ENCODE measurements at regions not wholly inside any gene's neighbourhood (a gene's known extent, or its start where the extent isn't known, plus 50 kb on each side); places are given as distances from the start of the nearest gene placed in this dataset.

DNA sequence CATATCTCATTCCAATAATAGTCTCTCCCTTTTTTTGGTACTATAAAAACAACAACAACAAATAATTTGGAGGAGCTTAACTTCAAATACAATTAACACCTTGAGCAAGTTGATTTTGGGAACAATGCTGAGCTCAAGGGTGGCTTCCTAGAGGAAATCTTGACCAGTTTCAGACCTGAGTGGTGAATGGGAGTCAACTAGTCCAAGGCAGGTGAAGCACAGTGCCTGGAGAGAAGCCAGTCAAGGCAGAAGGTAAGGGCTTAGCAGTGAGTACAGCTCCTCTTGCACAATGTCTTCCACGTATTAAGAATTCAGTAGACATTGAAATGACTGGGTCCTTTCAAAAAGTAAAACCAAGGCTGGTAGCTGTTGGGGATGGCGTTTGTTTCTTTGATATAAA lies 444.8 kb downstream of the ATP23 start:
- peaks cover 8% of the 10 kb centered on the region for H3F3A ChIP-seq (replicated peaks; ENCODE audit: insufficient read depth)
- no peaks in the 10 kb centered on the region for H3K27me3 ChIP-seq (ENCODE audit: insufficient read depth)
- no peak overlapping the region for H3K9ac ChIP-seq
- H3K4me2 ChIP-seq: no peak overlapping the region
- no peak for TF ChIP-seq RAD21 (IDR thresholded peaks at IDR 0.05; ENCODE audit: low read length)
- TF ChIP-seq, protein P1, sequence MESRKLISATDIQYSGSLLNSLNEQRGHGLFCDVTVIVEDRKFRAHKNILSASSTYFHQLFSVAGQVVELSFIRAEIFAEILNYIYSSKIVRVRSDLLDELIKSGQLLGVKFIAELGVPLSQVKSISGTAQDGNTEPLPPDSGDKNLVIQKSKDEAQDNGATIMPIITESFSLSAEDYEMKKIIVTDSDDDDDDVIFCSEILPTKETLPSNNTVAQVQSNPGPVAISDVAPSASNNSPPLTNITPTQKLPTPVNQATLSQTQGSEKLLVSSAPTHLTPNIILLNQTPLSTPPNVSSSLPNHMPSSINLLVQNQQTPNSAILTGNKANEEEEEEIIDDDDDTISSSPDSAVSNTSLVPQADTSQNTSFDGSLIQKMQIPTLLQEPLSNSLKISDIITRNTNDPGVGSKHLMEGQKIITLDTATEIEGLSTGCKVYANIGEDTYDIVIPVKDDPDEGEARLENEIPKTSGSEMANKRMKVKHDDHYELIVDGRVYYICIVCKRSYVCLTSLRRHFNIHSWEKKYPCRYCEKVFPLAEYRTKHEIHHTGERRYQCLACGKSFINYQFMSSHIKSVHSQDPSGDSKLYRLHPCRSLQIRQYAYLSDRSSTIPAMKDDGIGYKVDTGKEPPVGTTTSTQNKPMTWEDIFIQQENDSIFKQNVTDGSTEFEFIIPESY (IDR thresholded peaks at IDR 0.05; ENCODE audit: borderline replicate concordance, low read depth): no peak
- TF ChIP-seq FOXM1 (IDR thresholded peaks at IDR 0.05; ENCODE audit: low read depth): no peak
- no peak for TF ChIP-seq EZH2phosphoT487 (IDR thresholded peaks at IDR 0.05; ENCODE audit: borderline replicate concordance, low read depth)
- TF ChIP-seq, protein P2, sequence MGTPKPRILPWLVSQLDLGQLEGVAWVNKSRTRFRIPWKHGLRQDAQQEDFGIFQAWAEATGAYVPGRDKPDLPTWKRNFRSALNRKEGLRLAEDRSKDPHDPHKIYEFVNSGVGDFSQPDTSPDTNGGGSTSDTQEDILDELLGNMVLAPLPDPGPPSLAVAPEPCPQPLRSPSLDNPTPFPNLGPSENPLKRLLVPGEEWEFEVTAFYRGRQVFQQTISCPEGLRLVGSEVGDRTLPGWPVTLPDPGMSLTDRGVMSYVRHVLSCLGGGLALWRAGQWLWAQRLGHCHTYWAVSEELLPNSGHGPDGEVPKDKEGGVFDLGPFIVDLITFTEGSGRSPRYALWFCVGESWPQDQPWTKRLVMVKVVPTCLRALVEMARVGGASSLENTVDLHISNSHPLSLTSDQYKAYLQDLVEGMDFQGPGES (IDR thresholded peaks at IDR 0.05; ENCODE audit: low read depth, low read length): no peak
- no peak for TF ChIP-seq FOXJ3 (CRISPR knock-in tag; IDR thresholded peaks at IDR 0.05)
- TF ChIP-seq TCF12 (IDR thresholded peaks at IDR 0.05): no peak
- TF ChIP-seq, protein P3, sequence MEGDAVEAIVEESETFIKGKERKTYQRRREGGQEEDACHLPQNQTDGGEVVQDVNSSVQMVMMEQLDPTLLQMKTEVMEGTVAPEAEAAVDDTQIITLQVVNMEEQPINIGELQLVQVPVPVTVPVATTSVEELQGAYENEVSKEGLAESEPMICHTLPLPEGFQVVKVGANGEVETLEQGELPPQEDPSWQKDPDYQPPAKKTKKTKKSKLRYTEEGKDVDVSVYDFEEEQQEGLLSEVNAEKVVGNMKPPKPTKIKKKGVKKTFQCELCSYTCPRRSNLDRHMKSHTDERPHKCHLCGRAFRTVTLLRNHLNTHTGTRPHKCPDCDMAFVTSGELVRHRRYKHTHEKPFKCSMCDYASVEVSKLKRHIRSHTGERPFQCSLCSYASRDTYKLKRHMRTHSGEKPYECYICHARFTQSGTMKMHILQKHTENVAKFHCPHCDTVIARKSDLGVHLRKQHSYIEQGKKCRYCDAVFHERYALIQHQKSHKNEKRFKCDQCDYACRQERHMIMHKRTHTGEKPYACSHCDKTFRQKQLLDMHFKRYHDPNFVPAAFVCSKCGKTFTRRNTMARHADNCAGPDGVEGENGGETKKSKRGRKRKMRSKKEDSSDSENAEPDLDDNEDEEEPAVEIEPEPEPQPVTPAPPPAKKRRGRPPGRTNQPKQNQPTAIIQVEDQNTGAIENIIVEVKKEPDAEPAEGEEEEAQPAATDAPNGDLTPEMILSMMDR (IDR thresholded peaks at IDR 0.05): no peak
- TF ChIP-seq FOSL2 (IDR thresholded peaks at IDR 0.05; ENCODE audit: borderline replicate concordance, low read depth): no peak
- TF ChIP-seq, protein P4, sequence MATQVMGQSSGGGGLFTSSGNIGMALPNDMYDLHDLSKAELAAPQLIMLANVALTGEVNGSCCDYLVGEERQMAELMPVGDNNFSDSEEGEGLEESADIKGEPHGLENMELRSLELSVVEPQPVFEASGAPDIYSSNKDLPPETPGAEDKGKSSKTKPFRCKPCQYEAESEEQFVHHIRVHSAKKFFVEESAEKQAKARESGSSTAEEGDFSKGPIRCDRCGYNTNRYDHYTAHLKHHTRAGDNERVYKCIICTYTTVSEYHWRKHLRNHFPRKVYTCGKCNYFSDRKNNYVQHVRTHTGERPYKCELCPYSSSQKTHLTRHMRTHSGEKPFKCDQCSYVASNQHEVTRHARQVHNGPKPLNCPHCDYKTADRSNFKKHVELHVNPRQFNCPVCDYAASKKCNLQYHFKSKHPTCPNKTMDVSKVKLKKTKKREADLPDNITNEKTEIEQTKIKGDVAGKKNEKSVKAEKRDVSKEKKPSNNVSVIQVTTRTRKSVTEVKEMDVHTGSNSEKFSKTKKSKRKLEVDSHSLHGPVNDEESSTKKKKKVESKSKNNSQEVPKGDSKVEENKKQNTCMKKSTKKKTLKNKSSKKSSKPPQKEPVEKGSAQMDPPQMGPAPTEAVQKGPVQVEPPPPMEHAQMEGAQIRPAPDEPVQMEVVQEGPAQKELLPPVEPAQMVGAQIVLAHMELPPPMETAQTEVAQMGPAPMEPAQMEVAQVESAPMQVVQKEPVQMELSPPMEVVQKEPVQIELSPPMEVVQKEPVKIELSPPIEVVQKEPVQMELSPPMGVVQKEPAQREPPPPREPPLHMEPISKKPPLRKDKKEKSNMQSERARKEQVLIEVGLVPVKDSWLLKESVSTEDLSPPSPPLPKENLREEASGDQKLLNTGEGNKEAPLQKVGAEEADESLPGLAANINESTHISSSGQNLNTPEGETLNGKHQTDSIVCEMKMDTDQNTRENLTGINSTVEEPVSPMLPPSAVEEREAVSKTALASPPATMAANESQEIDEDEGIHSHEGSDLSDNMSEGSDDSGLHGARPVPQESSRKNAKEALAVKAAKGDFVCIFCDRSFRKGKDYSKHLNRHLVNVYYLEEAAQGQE (IDR thresholded peaks at IDR 0.05; ENCODE audit: low read depth, low read length): no peak
- TF ChIP-seq, protein P5, sequence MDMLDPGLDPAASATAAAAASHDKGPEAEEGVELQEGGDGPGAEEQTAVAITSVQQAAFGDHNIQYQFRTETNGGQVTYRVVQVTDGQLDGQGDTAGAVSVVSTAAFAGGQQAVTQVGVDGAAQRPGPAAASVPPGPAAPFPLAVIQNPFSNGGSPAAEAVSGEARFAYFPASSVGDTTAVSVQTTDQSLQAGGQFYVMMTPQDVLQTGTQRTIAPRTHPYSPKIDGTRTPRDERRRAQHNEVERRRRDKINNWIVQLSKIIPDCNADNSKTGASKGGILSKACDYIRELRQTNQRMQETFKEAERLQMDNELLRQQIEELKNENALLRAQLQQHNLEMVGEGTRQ (IDR thresholded peaks at IDR 0.05; ENCODE audit: borderline replicate concordance, low read depth, low read length): no peak
- no peak for TF ChIP-seq CHD2 (IDR thresholded peaks at IDR 0.05; ENCODE audit: low read length, partially characterized antibody)
- TF ChIP-seq, protein P6, sequence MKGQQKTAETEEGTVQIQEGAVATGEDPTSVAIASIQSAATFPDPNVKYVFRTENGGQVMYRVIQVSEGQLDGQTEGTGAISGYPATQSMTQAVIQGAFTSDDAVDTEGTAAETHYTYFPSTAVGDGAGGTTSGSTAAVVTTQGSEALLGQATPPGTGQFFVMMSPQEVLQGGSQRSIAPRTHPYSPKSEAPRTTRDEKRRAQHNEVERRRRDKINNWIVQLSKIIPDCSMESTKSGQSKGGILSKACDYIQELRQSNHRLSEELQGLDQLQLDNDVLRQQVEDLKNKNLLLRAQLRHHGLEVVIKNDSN (IDR thresholded peaks at IDR 0.05; ENCODE audit: borderline replicate concordance, low read depth): no peak
- no peaks in the 10 kb centered on the region for H3K9me2 ChIP-seq
- H3K4me1 ChIP-seq (ENCODE audit: control insufficient read depth in 1 of 2, insufficient read depth in 2 of 2, low read depth in 1 of 2, low read length in 1 of 2): peaks cover 0 to 11% of the 10 kb centered on the region in 2 experiments; a peak in 1 of 4 replicates
- no peaks in the 10 kb centered on the region for H3K79me2 ChIP-seq (ENCODE audit: insufficient read depth)
- no peaks in the 10 kb centered on the region for H4K20me1 ChIP-seq (ENCODE audit: insufficient read depth)
- H3K36me3 ChIP-seq (replicated peaks in 1 of 2; ENCODE audit: control insufficient read depth in 1 of 2, insufficient read depth in 2 of 2, low read length in 1 of 2): no peaks in the 10 kb centered on the region
- CTCF ChIA-PET: interaction anchor here (1.0 kb wide), 1 partner anchor 40 kb away, joined by 3 read pairs; no protein-coding TSS in a partner anchor
- H3K27ac ChIP-seq (ENCODE audit: low read depth in 2 of 2, low read length in 1 of 2): no peak overlapping the region
- no peak overlapping the region; a peak in 1 of 4 replicates for H3K4me3 ChIP-seq (ENCODE audit: low read depth in 2 of 2, low read length in 1 of 2)
- 49% methylated on average over 2 of the region's 2 CpGs for WGBS (ENCODE audit: low lambda C conversion rate)
- 0 out of 2 replicates have a peak overlapping the region, but pooled peaks have one; percentile 18 for H2AFZ ChIP-seq (ENCODE audit: low read depth)
- no peak for DNase-seq
- POLR2A ChIA-PET: no interaction called here
- H3K9me3 ChIP-seq: no peaks in the 10 kb centered on the region
